Smooth muscle cell (in vitro differentiated cells): ENCODE measurements at regions not wholly inside any gene's neighbourhood (a gene's known extent, or its start where the extent isn't known, plus 50 kb on each side); places are given as distances from the start of the nearest gene placed in this dataset.

ENCODE experiments used
- DNase-seq: peaks from one replicate; lab custom pipeline; 2025; ENCODE audit not compliant: unreplicated experiment; lab: John Stamatoyannopoulos, UW
- H2AFZ ChIP-seq: fragments of 200-600 bp; sonication (generic); 2 replicates; pipeline ENCODE4 v1.6.0; 2016; ENCODE audit warnings: antibody characterized with exemption, low read depth, mild to moderate bottlenecking
- H3F3A ChIP-seq: fragments of 200-600 bp; sonication (generic); 2 replicates; pipeline ENCODE4 v1.6.0; 2017; ENCODE audit warnings: antibody characterized with exemption, low read depth
- H3K27ac ChIP-seq: fragments of 200-600 bp; sonication (generic); 2 replicates; pipeline ENCODE4 v1.5.1; 2016; ENCODE audit warnings: low read depth, mild to moderate bottlenecking
- H3K27me3 ChIP-seq: fragments of 200-600 bp; sonication (generic); 2 replicates; pipeline ENCODE4 v1.6.1; 2016; ENCODE audit warnings: low read depth, mild to moderate bottlenecking
- H3K36me3 ChIP-seq: fragments of 200-600 bp; sonication (generic); 2 replicates; pipeline ENCODE4 v1.5.1; 2016; ENCODE audit warnings: low read depth
- H3K4me1 ChIP-seq: fragments of 200-600 bp; sonication (generic); 2 replicates; pipeline ENCODE4 v1.5.1; 2016; ENCODE audit warnings: low read depth
- H3K4me2 ChIP-seq: fragments of 200-600 bp; sonication (generic); 2 replicates; pipeline ENCODE4 v1.6.0; 2016; ENCODE audit warnings: mild to moderate bottlenecking
- H3K4me3 ChIP-seq: fragments of 200-600 bp; sonication (generic); 2 replicates; pipeline ENCODE4 v1.5.1; 2016; ENCODE audit warnings: mild to moderate bottlenecking
- H3K79me2 ChIP-seq: fragments of 200-600 bp; sonication (generic); 2 replicates; pipeline ENCODE4 v1.6.0; 2016; ENCODE audit warnings: low read depth, mild to moderate bottlenecking
- H3K9ac ChIP-seq: fragments of 200-600 bp; sonication (generic); 2 replicates; pipeline ENCODE4 v1.6.0; 2016; ENCODE audit warnings: low read depth
- H3K9me3 ChIP-seq: fragments of 200-600 bp; sonication (generic); replicated peaks from 2 replicates; pipeline ENCODE4 v1.5.1; 2016; ENCODE audit warnings: low read depth
- H4K20me1 ChIP-seq: fragments of 200-600 bp; sonication (generic); 2 replicates; pipeline ENCODE4 v1.6.0; 2016; ENCODE audit warnings: low read depth
- WGBS: methylation state at CpG from one replicate; pipeline ENCODE4 v1.1.7; 2016; ENCODE audit warnings: low lambda C conversion rate; 5-methylcytosine and 5-hydroxymethylcytosine counted together
- TF ChIP-seq, protein P1 (sequence below): fragments of 200-600 bp; sonication (generic); IDR thresholded peaks from 2 replicates; pipeline ENCODE4 v1.5.1; 2017; ENCODE audit warnings: borderline replicate concordance, mild to moderate bottlenecking, antibody characterized with exemption; ENCODE audit not compliant: insufficient read depth, poor library complexity, severe bottlenecking

DNA sequence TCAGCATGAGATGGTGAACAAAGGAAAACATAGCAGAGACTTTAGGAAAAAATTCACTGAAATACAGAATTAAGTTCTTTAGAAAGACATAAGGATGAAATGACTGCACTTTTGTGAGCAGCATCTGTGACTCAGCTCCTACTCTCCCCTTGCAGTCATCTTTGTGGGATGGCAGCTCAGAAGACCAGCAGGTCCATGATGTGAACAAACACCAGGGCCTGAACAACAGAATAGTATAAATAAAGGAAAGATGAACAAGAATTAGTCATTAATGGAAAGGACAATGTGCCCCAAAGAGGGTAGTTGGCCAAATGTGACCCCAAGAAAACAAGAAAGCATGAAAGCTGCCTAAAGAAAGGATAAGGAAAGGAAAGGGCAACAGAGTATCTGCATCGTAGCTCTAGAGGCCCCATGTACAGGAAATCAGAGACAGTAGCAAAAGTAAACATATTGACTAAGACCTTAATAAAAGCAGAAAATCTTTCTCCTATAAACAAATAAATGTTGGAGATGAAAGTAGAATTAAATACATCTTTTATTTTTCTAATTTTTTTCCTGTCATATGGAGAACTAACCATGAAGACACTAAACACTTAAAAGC lies 318.0 kb downstream of the ZEB2 start:
- H3K4me2 ChIP-seq = no peak overlapping the region
- H4K20me1 ChIP-seq = no peaks in the 10 kb centered on the region
- TF ChIP-seq, protein P1, sequence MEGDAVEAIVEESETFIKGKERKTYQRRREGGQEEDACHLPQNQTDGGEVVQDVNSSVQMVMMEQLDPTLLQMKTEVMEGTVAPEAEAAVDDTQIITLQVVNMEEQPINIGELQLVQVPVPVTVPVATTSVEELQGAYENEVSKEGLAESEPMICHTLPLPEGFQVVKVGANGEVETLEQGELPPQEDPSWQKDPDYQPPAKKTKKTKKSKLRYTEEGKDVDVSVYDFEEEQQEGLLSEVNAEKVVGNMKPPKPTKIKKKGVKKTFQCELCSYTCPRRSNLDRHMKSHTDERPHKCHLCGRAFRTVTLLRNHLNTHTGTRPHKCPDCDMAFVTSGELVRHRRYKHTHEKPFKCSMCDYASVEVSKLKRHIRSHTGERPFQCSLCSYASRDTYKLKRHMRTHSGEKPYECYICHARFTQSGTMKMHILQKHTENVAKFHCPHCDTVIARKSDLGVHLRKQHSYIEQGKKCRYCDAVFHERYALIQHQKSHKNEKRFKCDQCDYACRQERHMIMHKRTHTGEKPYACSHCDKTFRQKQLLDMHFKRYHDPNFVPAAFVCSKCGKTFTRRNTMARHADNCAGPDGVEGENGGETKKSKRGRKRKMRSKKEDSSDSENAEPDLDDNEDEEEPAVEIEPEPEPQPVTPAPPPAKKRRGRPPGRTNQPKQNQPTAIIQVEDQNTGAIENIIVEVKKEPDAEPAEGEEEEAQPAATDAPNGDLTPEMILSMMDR = no peak

DNA sequence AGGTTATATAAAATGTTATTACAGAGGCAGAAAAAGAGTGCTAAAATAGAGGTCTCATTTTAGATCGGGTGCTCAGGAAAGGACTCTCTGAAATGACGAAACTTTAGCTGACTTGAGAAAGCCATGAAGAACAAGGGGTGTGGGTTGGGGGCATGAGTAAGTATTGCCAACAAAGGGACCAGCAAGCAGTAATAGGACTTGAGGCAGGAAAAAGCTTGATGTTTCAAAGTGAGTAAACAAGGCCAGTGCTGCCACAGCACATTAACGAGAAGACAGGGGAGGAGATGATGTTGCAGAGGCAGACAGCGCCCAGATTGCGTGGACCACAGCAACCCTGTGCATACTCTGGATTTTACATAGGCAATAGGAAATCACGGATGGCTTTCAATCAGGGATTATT lies 318.8 kb downstream of the ZEB2 start:
- Histone ChIP-seq H3K4me1 (no peaks in the 10 kb centered on the region), H3F3A (no peaks in the 10 kb centered on the region), H3K4me3 (no peak overlapping the region), H3K9ac (no peak overlapping the region), H3K79me2 (no peaks in the 10 kb centered on the region), H3K4me2 (no peak overlapping the region), H3K9me3 (no peaks in the 10 kb centered on the region), H2AFZ (no peak overlapping the region), H4K20me1 (no peaks in the 10 kb centered on the region), H3K36me3 (no peaks in the 10 kb centered on the region), H3K27ac (no peak overlapping the region), H3K27me3 (no peaks in the 10 kb centered on the region)
- TF ChIP-seq, protein P1 = no peak
- no peak for DNase-seq
- WGBS = 94% methylated on average over 6 of the region's 6 CpGs

More for the DNA sequence above, 318.0 kb downstream of the ZEB2 start:
- Histone ChIP-seq H3K27me3 (no peaks in the 10 kb centered on the region), H2AFZ (no peak overlapping the region), H3K9me3 (no peaks in the 10 kb centered on the region), H3K36me3 (no peaks in the 10 kb centered on the region), H3K9ac (no peak overlapping the region), H3K79me2 (no peaks in the 10 kb centered on the region), H3K4me3 (no peak overlapping the region), H3K4me1 (no peaks in the 10 kb centered on the region), H3K27ac (no peak overlapping the region), H3F3A (no peaks in the 10 kb centered on the region)
- DNase-seq = no peak
- 65% methylated on average over 1 of the region's 1 CpG for WGBS

DNA sequence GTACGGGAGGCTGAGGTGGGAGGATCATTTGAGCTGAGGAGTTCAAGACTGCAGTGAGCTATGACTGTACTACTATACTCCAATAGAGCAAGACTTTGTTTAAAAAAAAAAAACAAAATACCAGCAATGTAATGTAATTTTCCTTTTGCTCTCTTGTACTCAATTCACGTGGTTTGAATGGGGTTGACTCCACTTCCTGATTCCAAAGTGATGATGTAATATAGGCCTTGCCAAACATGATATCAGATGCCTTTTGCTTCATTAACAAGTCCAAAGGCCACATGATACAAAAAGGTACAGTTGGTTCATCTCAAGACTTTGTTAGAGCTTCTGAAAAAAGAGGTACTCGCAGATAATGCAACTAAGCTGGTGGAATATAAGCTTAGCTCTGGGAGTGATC lies 321.8 kb downstream of the ZEB2 start:
- DNase-seq = no peak
- Histone ChIP-seq H3K27me3 (no peaks in the 10 kb centered on the region), H3K36me3 (no peaks in the 10 kb centered on the region), H3K9me3 (no peaks in the 10 kb centered on the region), H3K9ac (no peak overlapping the region), H3K4me2 (no peak overlapping the region), H4K20me1 (no peaks in the 10 kb centered on the region), H3K27ac (no peak overlapping the region), H3F3A (no peaks in the 10 kb centered on the region), H3K4me3 (no peak overlapping the region), H3K79me2 (no peaks in the 10 kb centered on the region), H2AFZ (no peak overlapping the region), H3K4me1 (no peaks in the 10 kb centered on the region)
- TF ChIP-seq, protein P1 = no peak
- 82% methylated on average over 3 of the region's 3 CpGs for WGBS
